H1 (cell line): ENCODE measurements at regions not wholly inside any gene's neighbourhood (a gene's known extent, or its start where the extent isn't known, plus 50 kb on each side); places are given as distances from the start of the nearest gene placed in this dataset.
A peak's percentile ranks its signal among the peaks of the same experiment; 100 is the strongest.

Experiments
- CTCF ChIA-PET: fragments of 300-600 bp; sonication (Branson Sonifier 250); formaldehyde crosslinking; loops from one replicate; lab custom pipeline; 2021; ENCODE audit not compliant: partially characterized antibody; lab: Charles Lee
- POLR2A ChIA-PET: fragments of 300-600 bp; sonication (Branson Sonifier 250); formaldehyde crosslinking; loops from one replicate; lab custom pipeline; 2021; ENCODE audit warnings: inconsistent platforms; ENCODE audit not compliant: partially characterized antibody; lab: Charles Lee
- DNase-seq, 2 experiments: peaks; one replicate each; pipeline versions ENCODE4 v3.0.0 to v3.0.0-alpha.2; 2010 to 2022; ENCODE audit warnings: low spot score in 2 of 2, low read depth in 1 of 2, mixed read lengths in 1 of 2
- FAIRE-seq: peaks from 2 replicates; lab custom pipeline; 2011; peaks lifted over from hg19 to GRCh38; lab: Jason Lieb, UNC
- H2AFZ ChIP-seq: 2 replicates; pipeline ENCODE4 v1.8.1; 2012; ENCODE audit warnings: low read length, inconsistent platforms
- H2AK5ac ChIP-seq: 2 replicates; pipeline ENCODE4 v1.6.1; 2013; ENCODE audit warnings: low read depth, low read length
- H2BK120ac ChIP-seq: replicated peaks from 2 replicates; pipeline ENCODE3; 2013; ENCODE audit warnings: low read depth, low read length, inconsistent platforms
- H2BK12ac ChIP-seq: 2 replicates; pipeline ENCODE4 v1.6.1; 2013; ENCODE audit warnings: low read depth, low read length
- H2BK15ac ChIP-seq: 2 replicates; pipeline ENCODE4 v1.6.1; 2013; ENCODE audit warnings: low read length
- H2BK20ac ChIP-seq: 2 replicates; pipeline ENCODE4 v1.6.1; 2013; ENCODE audit warnings: low read length
- H2BK5ac ChIP-seq: 2 replicates; pipeline ENCODE4 v1.6.1; 2013; ENCODE audit warnings: low read depth, low read length
- H3K14ac ChIP-seq: 2 replicates; pipeline ENCODE4 v1.6.1; 2013; ENCODE audit warnings: inconsistent platforms; ENCODE audit not compliant: insufficient read length
- H3K18ac ChIP-seq: 2 replicates; pipeline ENCODE4 v1.6.1; 2013; ENCODE audit warnings: low read length; ENCODE audit errors: extremely low read depth
- H3K23ac ChIP-seq: 2 replicates; pipeline ENCODE4 v1.6.1; 2013; ENCODE audit warnings: inconsistent platforms; ENCODE audit not compliant: insufficient read length
- H3K23me2 ChIP-seq: 2 replicates; pipeline ENCODE4 v1.6.1; 2013; ENCODE audit warnings: low read depth, low read length
- H3K27ac ChIP-seq: 2 replicates; pipeline ENCODE4 v1.6.1; 2011; ENCODE audit warnings: low read depth, low read length, inconsistent platforms
- H3K27me3 ChIP-seq, 4 experiments: replicated peaks in 1 of 4; 1 replicate in 1 of 4; 2 replicates in 3 of 4; pipeline versions ENCODE4 v1.6.1 to v1.8.1; 2011 to 2013; ENCODE audit warnings: low read length in 3 of 4, mild to moderate bottlenecking in 3 of 4, inconsistent platforms in 2 of 4, mixed read lengths in 2 of 4, moderate library complexity in 1 of 4; ENCODE audit not compliant: control insufficient read depth in 3 of 4, insufficient read depth in 3 of 4; ENCODE audit errors: extremely low read depth in 1 of 4
- H3K36me3 ChIP-seq, 4 experiments: 2 replicates each; pipeline versions ENCODE4 v1.6.1 to v1.8.1; 2011 to 2013; ENCODE audit warnings: mild to moderate bottlenecking in 4 of 4, low read length in 3 of 4, moderate library complexity in 2 of 4, control low read depth in 1 of 4, inconsistent platforms in 1 of 4; ENCODE audit not compliant: insufficient read depth in 4 of 4, control insufficient read depth in 2 of 4
- H3K4ac ChIP-seq: replicated peaks from 2 replicates; pipeline ENCODE3; 2013; ENCODE audit warnings: low read length, low read depth, mixed read lengths, inconsistent platforms; ENCODE audit not compliant: insufficient read length
- H3K4me1 ChIP-seq, 4 experiments: replicated peaks in 1 of 4; 1 replicate in 1 of 4; 2 replicates in 3 of 4; pipeline versions ENCODE4 v1.6.1 to v1.8.1; 2011 to 2013; ENCODE audit warnings: low read length in 3 of 4, inconsistent platforms in 2 of 4, mixed read lengths in 1 of 4; ENCODE audit not compliant: insufficient read depth in 4 of 4, control insufficient read depth in 3 of 4
- H3K4me2 ChIP-seq, 2 experiments: 2 replicates each; pipeline versions ENCODE4 v1.6.1 to v1.8.1; 2011 to 2013; ENCODE audit warnings: low read depth in 2 of 2, low read length in 2 of 2, control low read depth in 1 of 2, inconsistent platforms in 1 of 2, mild to moderate bottlenecking in 1 of 2; ENCODE audit not compliant: insufficient read depth in 1 of 2
- H3K4me3 ChIP-seq, 4 experiments: fragments of 200-600, 300-600 bp in 1 of 4; sonication (generic), shearing (Covaris generic), sonication (Bioruptor Twin) in 1 of 4; 2 replicates each; pipeline versions ENCODE4 v1.5.1 to v1.8.1; 2011 to 2016; ENCODE audit warnings: low read length in 4 of 4, low read depth in 3 of 4, control low read depth in 2 of 4, inconsistent platforms in 2 of 4, mild to moderate bottlenecking in 2 of 4, mixed read lengths in 1 of 4, moderate library complexity in 1 of 4; ENCODE audit not compliant: insufficient read depth in 2 of 4; ENCODE audit errors: extremely low read depth in 1 of 4
- H3K56ac ChIP-seq: replicated peaks from 2 replicates; pipeline ENCODE3; 2013; ENCODE audit warnings: low read depth, mild to moderate bottlenecking, mixed read lengths, low read length, inconsistent platforms; ENCODE audit not compliant: insufficient read length
- H3K79me1 ChIP-seq: 2 replicates; pipeline ENCODE4 v1.6.1; 2013; ENCODE audit warnings: low read depth, low read length, control low read depth
- H3K79me2 ChIP-seq, 2 experiments: 2 replicates each; pipeline versions ENCODE4 v1.6.1 to v1.8.1; 2012 to 2013; ENCODE audit warnings: low read length in 2 of 2, mild to moderate bottlenecking in 2 of 2, inconsistent platforms in 1 of 2; ENCODE audit not compliant: insufficient read depth in 2 of 2, control insufficient read depth in 1 of 2
- H3K9ac ChIP-seq, 4 experiments: replicated peaks in 1 of 4; 1 replicate in 1 of 4; 2 replicates in 3 of 4; pipeline versions ENCODE4 v1.6.1 to v1.8.1; 2011 to 2013; ENCODE audit warnings: low read depth in 3 of 4, low read length in 3 of 4, control low read depth in 2 of 4, mild to moderate bottlenecking in 2 of 4, moderate library complexity in 2 of 4, inconsistent platforms in 1 of 4; ENCODE audit errors: extremely low read depth in 1 of 4
- H3K9me3 ChIP-seq, 2 experiments: 2 replicates each; pipeline versions ENCODE4 v1.6.1 to v1.8.1; 2012 to 2013; ENCODE audit warnings: mild to moderate bottlenecking in 2 of 2, moderate library complexity in 2 of 2, control low read depth in 1 of 2, inconsistent platforms in 1 of 2, low read depth in 1 of 2, low read length in 1 of 2, mixed read lengths in 1 of 2; ENCODE audit not compliant: insufficient read depth in 2 of 2
- H4K20me1 ChIP-seq, 2 experiments: replicated peaks in 1 of 2; 2 replicates each; pipeline versions ENCODE3 to v1.8.1; 2011 to 2013; ENCODE audit warnings: inconsistent platforms in 2 of 2, low read length in 2 of 2, mild to moderate bottlenecking in 1 of 2; ENCODE audit not compliant: insufficient read depth in 2 of 2, control insufficient read depth in 1 of 2
- H4K5ac ChIP-seq: 2 replicates; pipeline ENCODE4 v1.6.1; 2013; ENCODE audit warnings: low read length, low read depth, mixed read lengths, inconsistent platforms; ENCODE audit not compliant: insufficient read length
- H4K8ac ChIP-seq: 2 replicates; pipeline ENCODE4 v1.8.0; 2013; ENCODE audit warnings: mild to moderate bottlenecking, moderate library complexity, low read length, inconsistent platforms; ENCODE audit not compliant: insufficient read depth; ENCODE audit errors: extremely low read depth
- H4K91ac ChIP-seq: replicated peaks from 2 replicates; pipeline ENCODE3; 2013; ENCODE audit warnings: low read length, mixed read lengths, inconsistent platforms; ENCODE audit not compliant: insufficient read length
- JUN ChIP-seq: IDR thresholded peaks from 2 replicates; pipeline ENCODE4 v1.6.1; 2011; ENCODE audit warnings: low read depth, mild to moderate bottlenecking, improper control_type of control experiment, low read length
- MAFK ChIP-seq: IDR thresholded peaks from 2 replicates; pipeline ENCODE4 v1.6.1; 2012; ENCODE audit warnings: low read depth, mild to moderate bottlenecking, improper control_type of control experiment, low read length
- NRF1 ChIP-seq: IDR thresholded peaks from 2 replicates; pipeline ENCODE4 v1.6.1; 2011; ENCODE audit warnings: mild to moderate bottlenecking, low read depth, low read length, improper control_type of control experiment
- SIRT6 ChIP-seq: IDR thresholded peaks from one replicate; pipeline ENCODE4 v1.7.1; 2012; ENCODE audit warnings: low read length, inconsistent platforms
- SIX5 ChIP-seq: IDR thresholded peaks from 2 replicates; pipeline ENCODE4 v1.6.1; 2011; ENCODE audit warnings: mild to moderate bottlenecking, low read depth, low read length
- SP1 ChIP-seq: IDR thresholded peaks from 2 replicates; pipeline ENCODE4 v1.6.1; 2011; ENCODE audit warnings: low read depth, low read length
- SP4 ChIP-seq: IDR thresholded peaks from 2 replicates; pipeline ENCODE4 v1.6.1; 2012; ENCODE audit warnings: low read length, inconsistent platforms
- YY1 ChIP-seq: IDR thresholded peaks from 2 replicates; pipeline ENCODE4 v1.6.1; 2011; ENCODE audit warnings: low read depth, mild to moderate bottlenecking, low read length
- WGBS, 2 experiments: shearing (Covaris generic) in 1 of 2; methylation state at CpG; one replicate each; pipeline versions ENCODE4 v1.1.6 to v1.1.7; 2013 to 2015; ENCODE audit warnings: low lambda C conversion rate in 2 of 2, mixed read lengths in 2 of 2, inconsistent platforms in 1 of 2, low coverage in 1 of 2, missing lambda C conversion rate in 1 of 2; ENCODE audit not compliant: insufficient replicate concordance in 2 of 2, insufficient coverage in 1 of 2, insufficient read length in 1 of 2; ENCODE audit errors: extremely low coverage in 1 of 2, missing lambda C conversion rate in 1 of 2; 5-methylcytosine and 5-hydroxymethylcytosine counted together
- TF ChIP-seq, protein P1 (sequence below): IDR thresholded peaks from 2 replicates; pipeline ENCODE4 v1.6.1; 2012; ENCODE audit warnings: inconsistent platforms

DNA sequence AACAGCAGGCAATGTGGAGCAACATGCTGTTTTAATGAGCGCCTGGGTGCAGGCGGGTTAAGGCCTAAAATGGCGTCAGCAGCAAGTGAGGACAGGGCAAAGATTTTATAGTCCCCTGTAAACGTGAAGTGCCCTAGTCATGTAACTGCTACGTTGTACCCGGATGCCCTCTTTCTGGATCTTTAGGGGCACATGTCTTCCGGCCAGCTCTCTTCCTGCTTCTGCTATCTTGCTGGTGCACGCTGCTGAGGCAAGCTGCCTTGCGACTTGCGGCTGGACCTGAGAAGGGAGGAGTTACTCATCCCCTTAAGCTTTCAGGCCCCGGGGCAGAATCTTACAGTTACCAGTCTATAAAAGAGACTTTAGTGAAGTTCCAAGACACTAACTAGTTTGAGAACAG, 303.6 kb upstream of the DACH1 start:
- Histone ChIP-seq H2BK20ac (no peak overlapping the region), H3K79me1 (no peaks in the 10 kb centered on the region), H2AFZ (peak overlapping the region; percentile 96), H3K14ac (no peak overlapping the region), H3K27ac (no peak overlapping the region), H3K56ac (no peak overlapping the region), H4K91ac (no peak overlapping the region), H4K5ac (no peak overlapping the region), H4K8ac (0 out of 2 replicates have a peak overlapping the region, but pooled peaks have one; percentile 11), H3K4me2 (no peak overlapping the region), H2BK120ac (no peak overlapping the region), H3K27me3 (no peaks in the 10 kb centered on the region), H3K9ac (no peak overlapping the region), H2BK12ac (no peak overlapping the region), H4K20me1 (no peaks in the 10 kb centered on the region), H2AK5ac (no peak overlapping the region), H2BK5ac (no peak overlapping the region), H3K4me1 (no peaks in the 10 kb centered on the region), H3K9me3 (no peaks in the 10 kb centered on the region), H3K4ac (no peak overlapping the region), H3K23ac (no peak overlapping the region), H3K18ac (no peak overlapping the region), H3K79me2 (no peaks in the 10 kb centered on the region), H3K36me3 (no peaks in the 10 kb centered on the region), H2BK15ac (no peak overlapping the region), H3K4me3 (no peak overlapping the region), H3K23me2 (no peaks in the 10 kb centered on the region)
- WGBS, 2 experiments, result 86% methylated on average over 9 of the region's 11 CpGs; no CpG with 5 or more reads in 1 of the 2 experiments
- POLR2A ChIA-PET, result no interaction called here
- DNase-seq (no peak), FAIRE-seq (no peak)
- CTCF ChIA-PET, result no interaction called here
- TF ChIP-seq NRF1 (no peak), SP4 (no peak), JUN (no peak), SIRT6 (no peak), MAFK (no peak), YY1 (no peak), SIX5 (no peak), SP1 (no peak)
- TF ChIP-seq, protein P1, sequence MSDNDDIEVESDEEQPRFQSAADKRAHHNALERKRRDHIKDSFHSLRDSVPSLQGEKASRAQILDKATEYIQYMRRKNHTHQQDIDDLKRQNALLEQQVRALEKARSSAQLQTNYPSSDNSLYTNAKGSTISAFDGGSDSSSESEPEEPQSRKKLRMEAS, result no peak
